ENCODE measurements at regions not wholly inside any gene's neighbourhood (a gene's known extent, or its start where the extent isn't known, plus 50 kb on each side); places are given as distances from the start of the nearest gene placed in this dataset.

- no peak overlapping the region for H2AFZ ChIP-seq (ENCODE audit: control insufficient read depth, low read length)
- H3K9ac ChIP-seq (ENCODE audit: control insufficient read depth, extremely low read depth, insufficient read depth, low read length): no peak overlapping the region
- TF ChIP-seq EZH2 (IDR thresholded peaks at IDR 0.05; ENCODE audit: low read length): no peak
- TF ChIP-seq, protein P1, sequence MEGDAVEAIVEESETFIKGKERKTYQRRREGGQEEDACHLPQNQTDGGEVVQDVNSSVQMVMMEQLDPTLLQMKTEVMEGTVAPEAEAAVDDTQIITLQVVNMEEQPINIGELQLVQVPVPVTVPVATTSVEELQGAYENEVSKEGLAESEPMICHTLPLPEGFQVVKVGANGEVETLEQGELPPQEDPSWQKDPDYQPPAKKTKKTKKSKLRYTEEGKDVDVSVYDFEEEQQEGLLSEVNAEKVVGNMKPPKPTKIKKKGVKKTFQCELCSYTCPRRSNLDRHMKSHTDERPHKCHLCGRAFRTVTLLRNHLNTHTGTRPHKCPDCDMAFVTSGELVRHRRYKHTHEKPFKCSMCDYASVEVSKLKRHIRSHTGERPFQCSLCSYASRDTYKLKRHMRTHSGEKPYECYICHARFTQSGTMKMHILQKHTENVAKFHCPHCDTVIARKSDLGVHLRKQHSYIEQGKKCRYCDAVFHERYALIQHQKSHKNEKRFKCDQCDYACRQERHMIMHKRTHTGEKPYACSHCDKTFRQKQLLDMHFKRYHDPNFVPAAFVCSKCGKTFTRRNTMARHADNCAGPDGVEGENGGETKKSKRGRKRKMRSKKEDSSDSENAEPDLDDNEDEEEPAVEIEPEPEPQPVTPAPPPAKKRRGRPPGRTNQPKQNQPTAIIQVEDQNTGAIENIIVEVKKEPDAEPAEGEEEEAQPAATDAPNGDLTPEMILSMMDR (optimal IDR thresholded peaks at IDR 0.05 in 1 of 3, IDR thresholded peaks at IDR 0.05 in 1 of 3, conservative IDR thresholded peaks at IDR 0.05 in 1 of 3; ENCODE audit: extremely low read depth in 1 of 3, insufficient read depth in 2 of 3, low read length in 3 of 3): no peak
- no peaks in the 10 kb centered on the region for H3K9me1 ChIP-seq (ENCODE audit: control insufficient read depth, extremely low read depth, insufficient read depth, low read length)
- H3K4me1 ChIP-seq (ENCODE audit: control insufficient read depth, extremely low read depth, insufficient read depth, low read length): no peaks in the 10 kb centered on the region
- no peaks in the 10 kb centered on the region for H3K9me3 ChIP-seq (ENCODE audit: control insufficient read depth, low read depth, low read length)
- H3K36me3 ChIP-seq (ENCODE audit: control insufficient read depth in 2 of 2, extremely low read depth in 1 of 2, insufficient read depth in 2 of 2, low read length in 2 of 2): no peaks in the 10 kb centered on the region
- DNase-seq (ENCODE audit: low read depth, low spot score) (no peak), FAIRE-seq (no peak)
- dilution Hi-C loops (cut with MboI; ENCODE audit: extremely low pct_ligation_motif_present, low sequenced_read_pairs): no loop called here
- H3K79me2 ChIP-seq (ENCODE audit: control insufficient read depth, insufficient read depth, low read length): no peaks in the 10 kb centered on the region
- H3K4me3 ChIP-seq (ENCODE audit: control insufficient read depth in 2 of 3, extremely low read depth in 1 of 3, insufficient read depth in 2 of 3, low read depth in 1 of 3, low read length in 3 of 3): no peak overlapping the region
- H3K27ac ChIP-seq (ENCODE audit: control insufficient read depth, insufficient read depth, low read length): no peak overlapping the region
- H4K20me1 ChIP-seq (ENCODE audit: control insufficient read depth, extremely low read depth, insufficient read depth, low read length): no peaks in the 10 kb centered on the region
- H3K4me2 ChIP-seq (ENCODE audit: control insufficient read depth, extremely low read depth, insufficient read depth, low read depth, low read length): no peak overlapping the region
- no peaks in the 10 kb centered on the region for H3K27me3 ChIP-seq (ENCODE audit: control insufficient read depth, extremely low read depth, insufficient read depth, low read length)
Observed at GRCh38 chr5:127133071-127133470, 59.8 kb upstream of the C5orf63 start.

DNA sequence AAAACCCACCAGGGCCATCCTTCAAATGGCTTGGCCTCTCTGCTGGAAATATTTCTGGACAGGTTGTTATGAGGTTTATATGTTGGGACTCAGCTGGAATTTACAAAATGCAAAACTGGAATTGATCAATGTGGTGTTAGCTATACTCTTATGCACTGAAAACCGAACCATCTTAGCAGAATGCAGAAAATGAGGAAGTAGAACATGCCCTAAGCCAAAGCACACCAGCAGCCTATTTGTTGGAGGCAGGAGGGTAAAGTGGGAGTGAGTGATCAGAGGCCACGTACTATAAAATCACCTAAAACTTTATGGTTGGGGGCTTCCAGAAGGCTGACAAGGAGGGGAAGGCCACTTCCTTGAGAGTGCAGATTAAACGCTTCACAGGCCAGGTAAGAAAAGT is 63.6 kb upstream of the C5orf63 start:
- no peak for TF ChIP-seq EZH2 (IDR thresholded peaks at IDR 0.05; ENCODE audit: low read length)
- TF ChIP-seq, protein P1 (optimal IDR thresholded peaks at IDR 0.05 in 1 of 3, IDR thresholded peaks at IDR 0.05 in 1 of 3, conservative IDR thresholded peaks at IDR 0.05 in 1 of 3; ENCODE audit: extremely low read depth in 1 of 3, insufficient read depth in 2 of 3, low read length in 3 of 3): no peak
- Histone ChIP-seq H3K79me2 (ENCODE audit: control insufficient read depth, insufficient read depth, low read length) (no peaks in the 10 kb centered on the region), H3K4me2 (ENCODE audit: control insufficient read depth, extremely low read depth, insufficient read depth, low read depth, low read length) (no peak overlapping the region), H4K20me1 (ENCODE audit: control insufficient read depth, extremely low read depth, insufficient read depth, low read length) (no peaks in the 10 kb centered on the region), H3K4me3 (ENCODE audit: control insufficient read depth in 2 of 3, extremely low read depth in 1 of 3, insufficient read depth in 2 of 3, low read depth in 1 of 3, low read length in 3 of 3) (no peak overlapping the region), H3K9ac (ENCODE audit: control insufficient read depth, extremely low read depth, insufficient read depth, low read length) (no peak overlapping the region), H3K9me1 (ENCODE audit: control insufficient read depth, extremely low read depth, insufficient read depth, low read length) (no peaks in the 10 kb centered on the region), H3K9me3 (ENCODE audit: control insufficient read depth, low read depth, low read length) (no peaks in the 10 kb centered on the region), H3K27ac (ENCODE audit: control insufficient read depth, insufficient read depth, low read length) (no peak overlapping the region), H2AFZ (ENCODE audit: control insufficient read depth, low read length) (no peak overlapping the region), H3K27me3 (ENCODE audit: control insufficient read depth, extremely low read depth, insufficient read depth, low read length) (no peaks in the 10 kb centered on the region), H3K4me1 (ENCODE audit: control insufficient read depth, extremely low read depth, insufficient read depth, low read length) (no peaks in the 10 kb centered on the region), H3K36me3 (ENCODE audit: control insufficient read depth in 2 of 2, extremely low read depth in 1 of 2, insufficient read depth in 2 of 2, low read length in 2 of 2) (no peaks in the 10 kb centered on the region)
- dilution Hi-C loops (cut with MboI; ENCODE audit: extremely low pct_ligation_motif_present, low sequenced_read_pairs): no loop called here
- DNase-seq (ENCODE audit: low read depth, low spot score) (no peak), FAIRE-seq (no peak)

All from keratinocyte (primary cell).